Thyroid gland (tissue), 4 donors: ENCODE measurements at regions not wholly inside any gene's neighbourhood (a gene's known extent, or its start where the extent isn't known, plus 50 kb on each side); places are given as distances from the start of the nearest gene placed in this dataset.

ENCODE experiments used
- POLR2A ChIP-seq, 2 donors: fragments of 450-650 bp; IDR thresholded peaks; one replicate each; pipeline ENCODE4 v1.6.1; 2017; ENCODE audit warnings: antibody characterized with exemption in 2 of 2, mild to moderate bottlenecking in 2 of 2, moderate library complexity in 1 of 2
- TF ChIP-seq, protein P1 (sequence below), 6 experiments: fragments of 200-600 bp in 3 of 6; fragments of 450-650 bp in 3 of 6; sonication (generic) in 3 of 6; IDR thresholded peaks; one replicate each; pipeline ENCODE4 v1.5.1; 2016 to 2019; ENCODE audit warnings: antibody characterized with exemption in 6 of 6, mild to moderate bottlenecking in 2 of 6, inconsistent platforms in 1 of 6, moderate library complexity in 1 of 6

DNA sequence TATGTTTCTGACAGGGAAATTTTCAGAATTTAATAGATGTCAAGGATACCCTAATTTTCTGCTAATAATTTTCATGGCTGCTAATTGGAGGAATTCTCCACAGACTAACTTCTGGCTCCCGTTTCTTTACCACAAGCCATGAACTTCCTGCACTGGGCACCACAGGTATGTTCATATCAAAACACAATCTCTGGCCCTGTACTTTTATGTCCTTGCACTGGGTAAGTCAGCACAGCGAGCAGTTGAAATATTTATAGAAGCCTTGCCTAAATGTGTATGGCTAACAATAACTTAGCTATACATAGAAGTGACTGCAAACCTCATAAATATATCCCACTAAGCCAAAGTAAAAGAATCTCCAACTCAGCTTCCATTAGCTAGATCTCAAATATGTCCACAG lies 246.9 kb downstream of the ZIC1 start:
- no peak for TF ChIP-seq POLR2A (IDR thresholded peaks at IDR 0.05)
- TF ChIP-seq, protein P1, sequence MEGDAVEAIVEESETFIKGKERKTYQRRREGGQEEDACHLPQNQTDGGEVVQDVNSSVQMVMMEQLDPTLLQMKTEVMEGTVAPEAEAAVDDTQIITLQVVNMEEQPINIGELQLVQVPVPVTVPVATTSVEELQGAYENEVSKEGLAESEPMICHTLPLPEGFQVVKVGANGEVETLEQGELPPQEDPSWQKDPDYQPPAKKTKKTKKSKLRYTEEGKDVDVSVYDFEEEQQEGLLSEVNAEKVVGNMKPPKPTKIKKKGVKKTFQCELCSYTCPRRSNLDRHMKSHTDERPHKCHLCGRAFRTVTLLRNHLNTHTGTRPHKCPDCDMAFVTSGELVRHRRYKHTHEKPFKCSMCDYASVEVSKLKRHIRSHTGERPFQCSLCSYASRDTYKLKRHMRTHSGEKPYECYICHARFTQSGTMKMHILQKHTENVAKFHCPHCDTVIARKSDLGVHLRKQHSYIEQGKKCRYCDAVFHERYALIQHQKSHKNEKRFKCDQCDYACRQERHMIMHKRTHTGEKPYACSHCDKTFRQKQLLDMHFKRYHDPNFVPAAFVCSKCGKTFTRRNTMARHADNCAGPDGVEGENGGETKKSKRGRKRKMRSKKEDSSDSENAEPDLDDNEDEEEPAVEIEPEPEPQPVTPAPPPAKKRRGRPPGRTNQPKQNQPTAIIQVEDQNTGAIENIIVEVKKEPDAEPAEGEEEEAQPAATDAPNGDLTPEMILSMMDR (IDR thresholded peaks at IDR 0.05): no peak
